GM12873 (cell line): ENCODE measurements at regions not wholly inside any gene's neighbourhood (a gene's known extent, or its start where the extent isn't known, plus 50 kb on each side); places are given as distances from the start of the nearest gene placed in this dataset.

Experiments used
- CTCF ChIP-seq: IDR thresholded peaks from 2 replicates; pipeline ENCODE4 v1.5.1; 2012; ENCODE audit warnings: low read depth, mild to moderate bottlenecking, moderate library complexity, low read length, control low read depth; ENCODE audit not compliant: insufficient read depth; ENCODE audit errors: missing control alignments

GRCh38 chr6:82078286-82078908 lies 169.1 kb downstream of the IBTK start:
- no peak for TF ChIP-seq CTCF

GRCh38 chr6:82076916-82077315 lies 170.6 kb downstream of the IBTK start:
- TF ChIP-seq CTCF = no peak

GRCh38 chr6:82074556-82074955 lies 173.0 kb downstream of the IBTK start:
- no peak for TF ChIP-seq CTCF

GRCh38 chr6:82073484-82073883 lies 174.1 kb downstream of the IBTK start:
- no peak for TF ChIP-seq CTCF

- no peak for TF ChIP-seq CTCF
These were observed 174.8 kb downstream of the IBTK start for GRCh38 chr6:82072751-82073150.

- TF ChIP-seq CTCF = no peak
These were observed 175.4 kb downstream of the IBTK start for GRCh38 chr6:82072121-82072521.

GRCh38 chr6:82068721-82069120 lies 178.8 kb downstream of the IBTK start:
- TF ChIP-seq CTCF = no peak
